ENCODE measurements at regions not wholly inside any gene's neighbourhood (a gene's known extent, or its start where the extent isn't known, plus 50 kb on each side); places are given as distances from the start of the nearest gene placed in this dataset.

GRCh38 chr10:113991091-113991860, 52.4 kb upstream of the ADRB1 start:
- no peaks in the 10 kb centered on the region for H3K9me3 ChIP-seq
- peaks cover 0 to 11% (median 2%) of the 10 kb centered on the region in 3 donors for H3K27me3 ChIP-seq (ENCODE audit: insufficient read depth in 3 of 3, low read length in 2 of 3)
- no peak for ATAC-seq
- no peak for TF ChIP-seq CTCF (IDR thresholded peaks at IDR 0.05)
- no peaks in the 10 kb centered on the region for H3K36me3 ChIP-seq (ENCODE audit: insufficient read depth in 1 of 2, low read depth in 1 of 2)
- H3K4me3 ChIP-seq: no peak overlapping the region
- no peak overlapping the region for H3K27ac ChIP-seq
- H3K4me1 ChIP-seq: no peaks in the 10 kb centered on the region
- 90 to 95% (median 94%) methylated on average over 11 of the region's 11 CpGs for WGBS, 3 donors
- DNase-seq: no peak
- intact Hi-C loops (cut with DNase I): no loop called here

- ATAC-seq (peak in 2 of 4 donors; percentile 44 to 62), DNase-seq (peak; percentile 39 to 62)
- no peak overlapping the region for H3K4me3 ChIP-seq
- H3K36me3 ChIP-seq (ENCODE audit: insufficient read depth in 1 of 2, low read depth in 1 of 2): no peaks in the 10 kb centered on the region
- H3K4me1 ChIP-seq: no peaks in the 10 kb centered on the region
- no peak overlapping the region for H3K27ac ChIP-seq
- intact Hi-C loops (cut with DNase I): no loop called here
- no peak for TF ChIP-seq CTCF (IDR thresholded peaks at IDR 0.05)
- H3K9me3 ChIP-seq: no peaks in the 10 kb centered on the region
- WGBS, 3 donors: 34 to 53% (median 40%) methylated on average over 9 of the region's 9 CpGs
- peaks cover 0 to 14% (median 2%) of the 10 kb centered on the region in 3 donors for H3K27me3 ChIP-seq (ENCODE audit: insufficient read depth in 3 of 3, low read length in 2 of 3)
Observed at GRCh38 chr10:113992471-113993011, 51.1 kb upstream of the ADRB1 start.

GRCh38 chr10:113993489-113993991, 50.1 kb upstream of the ADRB1 start:
- Histone ChIP-seq H3K4me3 (no peak overlapping the region), H3K9me3 (no peaks in the 10 kb centered on the region), H3K27ac (no peak overlapping the region), H3K27me3 (ENCODE audit: insufficient read depth in 3 of 3, low read length in 2 of 3) (peaks cover 0 to 14% (median 2%) of the 10 kb centered on the region in 3 donors), H3K36me3 (ENCODE audit: insufficient read depth in 1 of 2, low read depth in 1 of 2) (no peaks in the 10 kb centered on the region), H3K4me1 (no peaks in the 10 kb centered on the region)
- ATAC-seq (peak in 2 of 4 donors; percentile 19 to 48), DNase-seq (peak in 1 of 2 donors; percentile 52)
- TF ChIP-seq CTCF (IDR thresholded peaks at IDR 0.05): no peak
- intact Hi-C loops (cut with DNase I): no loop called here
- WGBS, 3 donors: 24 to 50% (median 34%) methylated on average over 3 of the region's 3 CpGs

Measured in psoas muscle (tissue), 7 donors.